GM19035 (cell line): ENCODE measurements at regions not wholly inside any gene's neighbourhood (a gene's known extent, or its start where the extent isn't known, plus 50 kb on each side); places are given as distances from the start of the nearest gene placed in this dataset.

Source experiments
- ATAC-seq: cut with Tn5 transposase; IDR thresholded peaks from one replicate; pipeline ENCODE4 v1.9.1; 2021; ENCODE audit not compliant: unreplicated experiment

GRCh38 chr10:21099291-21100062 is 202.4 kb upstream of the NEBL start:
- ATAC-seq, result no peak

- no peak for ATAC-seq
Observed at GRCh38 chr10:21097926-21098355, 200.8 kb upstream of the NEBL start.

DNA sequence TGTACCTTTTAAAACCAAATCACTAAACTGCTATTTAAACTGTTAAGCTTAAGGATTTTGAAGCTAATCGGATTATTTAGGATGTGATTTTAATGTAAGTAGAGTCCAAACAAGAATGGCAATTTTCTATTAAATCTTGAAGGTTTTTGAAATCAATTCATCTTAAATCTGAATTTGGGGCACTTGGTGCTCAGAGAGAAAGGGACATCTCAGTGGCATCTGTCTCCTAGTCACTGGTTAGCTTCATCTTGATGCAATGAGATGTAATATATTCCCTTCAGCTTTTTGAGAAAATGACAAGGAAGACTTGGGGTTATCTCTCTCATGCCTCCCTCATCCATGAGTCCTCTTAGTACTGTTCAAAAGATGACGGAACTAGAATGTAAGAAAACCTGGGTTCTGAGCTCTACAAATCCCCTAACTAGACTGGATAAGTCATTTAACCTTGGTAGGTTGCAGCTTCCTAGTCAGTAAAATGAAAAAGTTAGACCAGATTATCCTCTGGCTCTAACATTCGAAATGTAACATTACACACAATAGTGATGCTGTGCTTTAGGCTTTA is 198.5 kb upstream of the NEBL start:
- no peak for ATAC-seq

DNA sequence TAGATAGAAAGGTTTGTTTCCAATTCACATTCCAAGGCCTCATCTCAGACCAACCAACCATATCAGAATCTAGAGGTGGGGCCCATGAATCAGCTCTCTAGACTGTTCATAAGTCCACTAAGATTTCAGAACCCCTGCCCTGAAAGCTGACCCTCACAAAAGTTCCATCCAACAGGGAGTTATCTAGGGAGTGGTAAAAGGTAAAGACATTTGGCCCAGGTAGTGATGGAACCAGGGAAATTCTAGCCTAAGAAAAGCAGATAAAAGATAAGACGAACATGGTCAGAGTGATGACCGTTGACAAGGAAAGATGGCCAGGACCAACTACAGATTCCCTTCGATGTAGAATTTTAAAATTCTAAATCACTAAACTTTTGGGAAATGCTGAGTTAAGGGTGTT is 198.0 kb upstream of the NEBL start:
- ATAC-seq, result no peak

GRCh38 chr10:21092683-21093524 is 195.8 kb upstream of the NEBL start:
- ATAC-seq, result no peak

GRCh38 chr10:21090609-21091082 is 193.5 kb upstream of the NEBL start:
- ATAC-seq, result no peak

DNA sequence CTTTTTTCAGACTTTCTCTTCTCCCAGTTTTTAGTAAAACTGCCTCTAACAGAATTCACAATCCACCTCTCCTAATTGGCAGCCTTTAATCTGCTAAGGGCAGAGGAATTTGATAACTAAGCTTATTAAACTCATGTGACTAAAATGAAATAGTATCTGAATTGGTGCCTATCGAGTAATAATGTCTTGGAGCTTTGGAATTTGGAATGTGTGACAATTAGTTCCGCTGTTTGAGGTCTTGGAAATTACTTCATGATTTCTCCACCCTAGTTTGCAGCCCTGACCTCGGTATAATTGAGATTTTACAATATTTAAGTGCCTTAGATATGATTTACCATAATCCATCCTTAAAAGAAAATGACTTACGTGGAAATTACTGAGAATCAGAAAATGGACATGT is 190.4 kb upstream of the NEBL start:
- ATAC-seq, result no peak

DNA sequence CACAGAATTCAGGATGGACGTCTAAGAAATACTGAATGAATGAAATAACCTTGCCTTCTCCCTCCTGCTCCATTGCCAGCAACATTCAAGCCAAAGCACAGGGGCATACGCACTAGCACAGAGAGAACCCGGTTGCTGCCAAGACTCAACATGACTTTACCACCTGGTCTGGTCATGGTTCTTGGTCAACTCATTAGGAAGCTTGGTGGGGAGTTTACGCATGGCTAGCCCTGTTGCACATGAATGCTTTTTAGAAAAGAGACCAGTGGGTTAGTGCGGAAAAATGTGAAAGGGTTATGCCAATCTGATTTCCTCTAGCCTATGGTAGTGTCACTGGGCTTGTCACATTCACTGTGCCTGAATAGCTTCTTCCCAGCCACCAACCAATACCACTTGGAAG is 187.6 kb upstream of the NEBL start:
- ATAC-seq, result no peak

DNA sequence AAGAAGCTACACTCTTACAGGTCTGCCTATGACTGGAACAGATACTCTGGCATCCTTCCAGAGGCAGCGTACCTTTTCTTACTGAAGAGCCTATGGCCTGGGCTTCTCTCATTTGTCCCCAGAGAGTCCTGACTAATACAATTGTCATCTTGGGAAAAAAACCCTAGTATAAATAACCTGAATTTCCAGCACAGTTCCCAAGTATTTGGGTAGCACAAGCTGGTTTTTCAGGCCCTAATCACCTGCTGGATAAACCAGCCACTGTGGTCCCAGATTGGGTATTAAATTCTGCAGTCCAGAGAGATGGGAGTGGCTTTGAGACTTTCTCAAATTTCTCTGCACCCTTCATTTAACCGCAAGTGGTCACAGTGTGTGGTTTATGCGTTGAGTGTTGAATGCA is 186.8 kb upstream of the NEBL start:
- no peak for ATAC-seq

DNA sequence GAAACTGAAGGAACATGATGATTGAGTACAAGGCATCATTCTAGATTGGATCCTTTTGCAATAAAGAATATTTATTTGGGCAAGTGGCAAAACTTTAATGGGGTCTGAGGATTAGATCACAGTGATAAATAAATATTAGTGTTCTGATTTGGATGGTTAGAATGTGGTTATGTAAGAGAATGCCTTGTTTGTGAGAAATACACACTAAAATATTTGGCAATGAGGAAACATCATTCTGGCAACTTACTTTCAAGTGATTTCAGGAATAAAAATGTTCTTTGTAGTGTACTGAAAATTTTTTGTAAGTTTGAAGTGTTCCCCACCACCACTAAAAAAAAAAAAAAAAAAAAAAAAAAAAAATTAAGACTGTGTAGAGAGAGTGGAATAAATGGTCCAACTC is 185.1 kb upstream of the NEBL start:
- ATAC-seq, result no peak

DNA sequence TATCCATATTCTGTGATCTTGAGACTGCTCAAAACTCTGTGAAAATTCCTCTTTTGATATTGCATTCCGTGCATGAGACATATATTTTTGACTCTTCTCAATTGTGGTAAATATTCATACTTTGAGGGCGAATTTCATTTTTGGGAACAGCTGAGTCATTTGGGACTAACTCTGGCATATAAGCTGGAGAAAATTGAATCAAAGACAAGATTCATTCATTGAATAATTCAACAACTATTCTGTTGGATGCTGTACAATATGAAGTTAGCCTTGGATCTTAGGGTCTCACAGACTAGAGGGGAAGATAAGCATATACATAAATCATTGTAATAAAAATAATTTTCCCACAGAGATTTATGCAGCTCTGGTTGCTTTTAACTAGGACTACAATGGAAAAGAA is 183.2 kb upstream of the NEBL start:
- no peak for ATAC-seq

DNA sequence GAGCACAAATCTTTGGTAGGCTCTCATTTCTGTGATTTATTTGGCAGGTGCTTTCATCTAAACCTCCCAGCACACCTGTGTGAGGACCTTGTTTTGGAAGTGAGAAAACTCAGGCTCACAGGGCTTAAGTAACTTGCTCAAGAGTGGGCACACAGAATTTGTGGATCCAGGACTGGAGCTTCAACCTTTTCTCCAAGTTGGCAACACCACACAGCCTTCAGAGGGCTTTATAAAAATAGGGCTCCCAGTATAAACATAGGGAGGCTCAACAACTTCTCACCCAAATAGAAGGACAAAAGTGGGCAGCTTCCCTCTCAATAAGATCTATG is 182.2 kb upstream of the NEBL start:
- ATAC-seq, result no peak

GRCh38 chr10:21078410-21079329 is 181.6 kb upstream of the NEBL start:
- no peak for ATAC-seq

- ATAC-seq, result no peak
Observed at GRCh38 chr10:21077681-21078080, 180.6 kb upstream of the NEBL start.

DNA sequence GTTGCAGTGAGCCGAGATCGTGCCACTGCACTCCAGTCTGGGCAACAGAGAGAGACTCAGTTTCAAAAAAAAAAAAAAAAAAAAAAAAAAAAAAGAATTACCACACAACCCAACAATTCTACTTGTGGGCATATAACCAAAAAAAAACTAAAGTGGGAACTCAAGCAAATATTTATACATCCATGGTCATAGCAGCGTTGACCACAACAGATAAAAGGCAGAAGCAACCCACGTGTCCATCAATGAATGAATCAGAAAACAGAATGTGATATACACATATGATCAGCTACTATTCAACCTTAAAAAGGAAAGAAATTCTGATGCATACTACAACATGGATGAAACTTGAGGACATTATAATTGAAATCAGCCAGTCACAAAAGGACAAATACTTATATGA is 179.3 kb upstream of the NEBL start:
- ATAC-seq, result no peak

GRCh38 chr10:21075880-21076279 is 178.8 kb upstream of the NEBL start:
- ATAC-seq, result no peak

- ATAC-seq, result no peak
Observed at GRCh38 chr10:21071001-21071673, 174.0 kb upstream of the NEBL start.

- ATAC-seq, result no peak
Observed at GRCh38 chr10:21069929-21070700, 173.0 kb upstream of the NEBL start.

GRCh38 chr10:21069278-21069677 is 172.2 kb upstream of the NEBL start:
- no peak for ATAC-seq
